WTC11 (cell line): ENCODE measurements at regions not wholly inside any gene's neighbourhood (a gene's known extent, or its start where the extent isn't known, plus 50 kb on each side); places are given as distances from the start of the nearest gene placed in this dataset.

Experiments
- ATAC-seq: fragments of 200-7000 bp; cut with Tn5 transposase; 2 replicates; pipeline ENCODE4 v1.10.0; 2021; ENCODE audit warnings: mild to moderate bottlenecking, moderate library complexity
- CTCF ChIA-PET: fragments of 300-600 bp; sonication (Branson Sonifier 250); formaldehyde crosslinking; loops from one replicate; lab custom pipeline; 2021; ENCODE audit warnings: antibody characterized with exemption; lab: Charles Lee
- POLR2A ChIA-PET: fragments of 350-600 bp; sonication (Branson Sonifier 250); formaldehyde crosslinking; loops from one replicate; lab custom pipeline; 2021; ENCODE audit warnings: antibody characterized with exemption; lab: Charles Lee
- DNase-seq: peaks from one replicate; pipeline ENCODE4 v3.0.0; 2021; ENCODE audit warnings: low spot score
- H3K27ac Mint-ChIP-seq: 2 replicates; pipeline ENCODE4 v1.8.0; 2021; ENCODE audit warnings: mixed read lengths
- H3K27me3 Mint-ChIP-seq: 2 replicates; pipeline ENCODE4 v1.8.0; 2021; ENCODE audit warnings: low read depth, mild to moderate bottlenecking, moderate library complexity, mixed read lengths
- H3K36me3 Mint-ChIP-seq: 2 replicates; pipeline ENCODE4 v1.8.0; 2021; ENCODE audit warnings: mixed read lengths
- H3K4me1 Mint-ChIP-seq: 2 replicates; pipeline ENCODE4 v1.8.0; 2022; ENCODE audit warnings: mixed read lengths
- H3K4me3 Mint-ChIP-seq: 2 replicates; pipeline ENCODE4 v1.8.0; 2021; ENCODE audit warnings: mild to moderate bottlenecking, moderate library complexity, mixed read lengths
- H3K9me3 Mint-ChIP-seq: 2 replicates; pipeline ENCODE4 v1.8.0; 2021; ENCODE audit warnings: mixed read lengths
- CREB1 ChIP-seq: sonication (generic); formaldehyde crosslinking; IDR thresholded peaks from 2 replicates; pipeline ENCODE4 v1.8.0; 2023; ENCODE audit warnings: mild to moderate bottlenecking, missing genetic modification reagents
- ELF4 ChIP-seq: sonication (generic); formaldehyde crosslinking; IDR thresholded peaks from 2 replicates; pipeline ENCODE4 v1.8.1; 2022; ENCODE audit warnings: low read depth, mild to moderate bottlenecking, moderate library complexity, missing genetic modification reagents
- JUN ChIP-seq: sonication (generic); formaldehyde crosslinking; IDR thresholded peaks from 2 replicates; pipeline ENCODE4 v1.8.0; 2023; ENCODE audit warnings: mild to moderate bottlenecking, missing genetic modification reagents
- KAT7 ChIP-seq: sonication (generic); formaldehyde crosslinking; IDR thresholded peaks from 2 replicates; pipeline ENCODE4 v1.8.1; 2023; ENCODE audit warnings: missing genetic modification reagents, mild to moderate bottlenecking, borderline replicate concordance
- NFYB ChIP-seq: sonication (generic); formaldehyde crosslinking; conservative IDR thresholded peaks from 2 replicates; pipeline ENCODE4 v1.8.0; 2022; ENCODE audit warnings: low read depth, missing genetic modification reagents
- PRRX2 ChIP-seq: fragments of 250-450 bp; sonication (Bioruptor Pico); IDR thresholded peaks from 2 replicates; pipeline ENCODE4 v1.8.0; 2021; ENCODE audit warnings: mild to moderate bottlenecking
- RELA ChIP-seq: sonication (generic); formaldehyde crosslinking; IDR thresholded peaks from 2 replicates; pipeline ENCODE4 v1.8.1; 2022; ENCODE audit warnings: missing genetic modification reagents, mild to moderate bottlenecking, borderline replicate concordance
- RORB ChIP-seq: fragments of 250-450 bp; sonication (Bioruptor Pico); IDR thresholded peaks from 2 replicates; pipeline ENCODE4 v1.9.0; 2021; ENCODE audit warnings: mild to moderate bottlenecking
- SP1 ChIP-seq: sonication (generic); formaldehyde crosslinking; conservative IDR thresholded peaks from 2 replicates; pipeline ENCODE4 v1.8.1; 2022; ENCODE audit warnings: missing genetic modification reagents
- TEAD4 ChIP-seq: sonication (generic); formaldehyde crosslinking; IDR thresholded peaks from 2 replicates; pipeline ENCODE4 v1.8.0; 2022; ENCODE audit warnings: mild to moderate bottlenecking, missing genetic modification reagents
- ZNF317 ChIP-seq: sonication (generic); formaldehyde crosslinking; IDR thresholded peaks from 2 replicates; pipeline ENCODE4 v1.8.1; 2023; ENCODE audit warnings: low read depth, mild to moderate bottlenecking, moderate library complexity, missing genetic modification reagents, borderline replicate concordance
- ZNF396 ChIP-seq: fragments of 250-450 bp; sonication (Bioruptor Pico); IDR thresholded peaks from 2 replicates; pipeline ENCODE4 v1.8.0; 2021; ENCODE audit warnings: mild to moderate bottlenecking, moderate library complexity, borderline replicate concordance
- TF ChIP-seq, protein P1 (sequence below): sonication (generic); formaldehyde crosslinking; IDR thresholded peaks from 2 replicates; pipeline ENCODE4 v1.8.1; 2023; ENCODE audit warnings: mild to moderate bottlenecking, missing genetic modification reagents, moderate library complexity
- TF ChIP-seq, protein P2 (sequence below): sonication (generic); formaldehyde crosslinking; IDR thresholded peaks from 2 replicates; pipeline ENCODE4 v1.8.0; 2022; ENCODE audit warnings: missing genetic modification reagents
- TF ChIP-seq, protein P3 (sequence below): sonication (generic); formaldehyde crosslinking; IDR thresholded peaks from 2 replicates; pipeline ENCODE4 v1.8.1; 2022; ENCODE audit warnings: mild to moderate bottlenecking, moderate library complexity, missing genetic modification reagents
- TF ChIP-seq, protein P4 (sequence below): fragments of 250-450 bp; sonication (Bioruptor Pico); IDR thresholded peaks from 2 replicates; pipeline ENCODE4 v1.9.0; 2021; ENCODE audit warnings: mild to moderate bottlenecking, borderline replicate concordance
- TF ChIP-seq, protein P5 (sequence below): fragments of 250-450 bp; sonication (Bioruptor Pico); IDR thresholded peaks from 2 replicates; pipeline ENCODE4 v1.8.0; 2021; ENCODE audit warnings: mild to moderate bottlenecking
- TF ChIP-seq, protein P6 (sequence below): sonication (generic); formaldehyde crosslinking; IDR thresholded peaks from 2 replicates; pipeline ENCODE4 v1.8.1; 2023; ENCODE audit warnings: mild to moderate bottlenecking, missing genetic modification reagents, moderate library complexity
- TF ChIP-seq, protein P7 (sequence below): sonication (generic); formaldehyde crosslinking; IDR thresholded peaks from 2 replicates; pipeline ENCODE4 v1.8.1; 2023; ENCODE audit warnings: mild to moderate bottlenecking, missing genetic modification reagents

DNA sequence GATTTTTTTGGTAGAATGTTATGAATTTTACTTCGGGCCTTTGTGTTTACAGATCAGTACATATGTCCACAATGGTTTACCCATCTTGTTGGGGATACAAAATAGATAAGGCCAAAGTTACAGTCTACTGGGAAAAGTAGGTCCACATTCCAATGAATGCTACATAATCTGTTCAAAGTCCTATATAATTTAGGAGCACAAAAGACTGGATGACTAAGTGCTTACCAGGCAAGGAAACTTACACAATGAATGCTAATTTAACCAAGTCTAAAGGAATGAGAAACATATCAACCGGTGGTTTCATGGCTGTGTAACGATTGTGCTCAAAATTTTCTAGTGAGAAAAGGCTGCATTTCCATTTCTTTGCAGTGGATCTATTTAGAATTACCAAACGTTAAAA, 97.4 kb upstream of the TRPM3 start (continued):
- TF ChIP-seq JUN (CRISPR knock-in tag) (no peak), KAT7 (CRISPR knock-in tag) (no peak), ZNF396 (CRISPR knock-in tag) (no peak), ELF4 (no peak)
- TF ChIP-seq, protein P1, sequence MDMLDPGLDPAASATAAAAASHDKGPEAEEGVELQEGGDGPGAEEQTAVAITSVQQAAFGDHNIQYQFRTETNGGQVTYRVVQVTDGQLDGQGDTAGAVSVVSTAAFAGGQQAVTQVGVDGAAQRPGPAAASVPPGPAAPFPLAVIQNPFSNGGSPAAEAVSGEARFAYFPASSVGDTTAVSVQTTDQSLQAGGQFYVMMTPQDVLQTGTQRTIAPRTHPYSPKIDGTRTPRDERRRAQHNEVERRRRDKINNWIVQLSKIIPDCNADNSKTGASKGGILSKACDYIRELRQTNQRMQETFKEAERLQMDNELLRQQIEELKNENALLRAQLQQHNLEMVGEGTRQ (CRISPR knock-in tag), result no peak

DNA sequence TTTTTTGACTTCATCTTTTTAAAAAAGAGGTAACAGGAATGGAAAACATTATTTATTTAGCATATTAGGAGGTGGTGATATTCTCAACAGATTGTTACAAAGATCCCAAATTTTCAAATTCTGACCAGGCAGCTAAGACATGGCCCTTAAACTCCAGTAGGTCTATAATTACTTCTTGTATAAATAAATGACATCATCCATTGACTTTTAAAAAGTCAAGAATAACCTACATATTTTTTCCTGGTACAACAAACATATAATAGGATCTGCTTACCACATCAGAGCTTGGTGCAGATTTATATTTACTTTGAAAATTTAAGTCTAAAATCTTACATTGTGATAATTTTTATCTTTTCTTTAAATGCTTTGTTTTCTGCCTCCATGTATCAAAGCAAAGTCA, 92.2 kb upstream of the TRPM3 start:
- POLR2A ChIA-PET, result no interaction called here
- Mint-ChIP-seq H3K27me3 (no peaks in the 10 kb centered on the region; the same call in 1 of the 2 replicates), H3K4me3 (no peak overlapping the region), H3K9me3 (peaks cover 24% of the 10 kb centered on the region), H3K27ac (no peak overlapping the region), H3K4me1 (peaks cover 29% of the 10 kb centered on the region), H3K36me3 (peaks cover 16% of the 10 kb centered on the region)
- TF ChIP-seq, protein P2, sequence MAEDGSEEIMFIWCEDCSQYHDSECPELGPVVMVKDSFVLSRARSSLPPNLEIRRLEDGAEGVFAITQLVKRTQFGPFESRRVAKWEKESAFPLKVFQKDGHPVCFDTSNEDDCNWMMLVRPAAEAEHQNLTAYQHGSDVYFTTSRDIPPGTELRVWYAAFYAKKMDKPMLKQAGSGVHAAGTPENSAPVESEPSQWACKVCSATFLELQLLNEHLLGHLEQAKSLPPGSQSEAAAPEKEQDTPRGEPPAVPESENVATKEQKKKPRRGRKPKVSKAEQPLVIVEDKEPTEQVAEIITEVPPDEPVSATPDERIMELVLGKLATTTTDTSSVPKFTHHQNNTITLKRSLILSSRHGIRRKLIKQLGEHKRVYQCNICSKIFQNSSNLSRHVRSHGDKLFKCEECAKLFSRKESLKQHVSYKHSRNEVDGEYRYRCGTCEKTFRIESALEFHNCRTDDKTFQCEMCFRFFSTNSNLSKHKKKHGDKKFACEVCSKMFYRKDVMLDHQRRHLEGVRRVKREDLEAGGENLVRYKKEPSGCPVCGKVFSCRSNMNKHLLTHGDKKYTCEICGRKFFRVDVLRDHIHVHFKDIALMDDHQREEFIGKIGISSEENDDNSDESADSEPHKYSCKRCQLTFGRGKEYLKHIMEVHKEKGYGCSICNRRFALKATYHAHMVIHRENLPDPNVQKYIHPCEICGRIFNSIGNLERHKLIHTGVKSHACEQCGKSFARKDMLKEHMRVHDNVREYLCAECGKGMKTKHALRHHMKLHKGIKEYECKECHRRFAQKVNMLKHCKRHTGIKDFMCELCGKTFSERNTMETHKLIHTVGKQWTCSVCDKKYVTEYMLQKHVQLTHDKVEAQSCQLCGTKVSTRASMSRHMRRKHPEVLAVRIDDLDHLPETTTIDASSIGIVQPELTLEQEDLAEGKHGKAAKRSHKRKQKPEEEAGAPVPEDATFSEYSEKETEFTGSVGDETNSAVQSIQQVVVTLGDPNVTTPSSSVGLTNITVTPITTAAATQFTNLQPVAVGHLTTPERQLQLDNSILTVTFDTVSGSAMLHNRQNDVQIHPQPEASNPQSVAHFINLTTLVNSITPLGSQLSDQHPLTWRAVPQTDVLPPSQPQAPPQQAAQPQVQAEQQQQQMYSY (CRISPR knock-in tag), result no peak
- TF ChIP-seq RELA (CRISPR knock-in tag), result no peak
- TF ChIP-seq ELF4, result no peak
- TF ChIP-seq RORB (CRISPR knock-in tag), result no peak
- TF ChIP-seq, protein P1 (CRISPR knock-in tag), result no peak
- TF ChIP-seq, protein P3, sequence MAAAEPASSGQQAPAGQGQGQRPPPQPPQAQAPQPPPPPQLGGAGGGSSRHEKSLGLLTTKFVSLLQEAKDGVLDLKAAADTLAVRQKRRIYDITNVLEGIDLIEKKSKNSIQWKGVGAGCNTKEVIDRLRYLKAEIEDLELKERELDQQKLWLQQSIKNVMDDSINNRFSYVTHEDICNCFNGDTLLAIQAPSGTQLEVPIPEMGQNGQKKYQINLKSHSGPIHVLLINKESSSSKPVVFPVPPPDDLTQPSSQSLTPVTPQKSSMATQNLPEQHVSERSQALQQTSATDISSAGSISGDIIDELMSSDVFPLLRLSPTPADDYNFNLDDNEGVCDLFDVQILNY (CRISPR knock-in tag), result no peak
- no peak for TF ChIP-seq ZNF317
- no peak for ATAC-seq
- DNase-seq, result no peak
- CTCF ChIA-PET, result no interaction called here

DNA sequence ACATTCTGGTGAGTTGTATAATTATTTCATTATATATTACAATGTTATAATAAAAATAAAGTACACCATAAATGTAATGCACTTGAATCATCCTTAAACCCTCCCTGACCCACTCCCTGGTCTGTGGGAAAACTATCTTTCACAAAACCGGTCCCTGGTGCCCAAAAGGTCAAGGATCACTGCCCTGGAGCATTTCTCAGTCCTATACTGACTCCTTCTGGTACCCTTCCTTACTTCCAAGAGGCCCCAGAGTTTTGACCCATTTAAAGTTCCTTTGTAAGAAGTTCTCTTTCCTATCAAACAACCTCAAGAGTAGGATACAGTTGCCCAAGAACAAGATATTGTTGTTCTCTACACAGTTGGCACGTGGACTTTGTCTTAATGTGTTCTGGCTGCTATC, 88.9 kb upstream of the TRPM3 start:
- no peaks in the 10 kb centered on the region; the same call in 1 of the 2 replicates for H3K27me3 Mint-ChIP-seq
- TF ChIP-seq PRRX2 (no peak), NFYB (no peak), CREB1 (CRISPR knock-in tag) (no peak), SP1 (CRISPR knock-in tag) (no peak), TEAD4 (no peak)
- TF ChIP-seq, protein P4, sequence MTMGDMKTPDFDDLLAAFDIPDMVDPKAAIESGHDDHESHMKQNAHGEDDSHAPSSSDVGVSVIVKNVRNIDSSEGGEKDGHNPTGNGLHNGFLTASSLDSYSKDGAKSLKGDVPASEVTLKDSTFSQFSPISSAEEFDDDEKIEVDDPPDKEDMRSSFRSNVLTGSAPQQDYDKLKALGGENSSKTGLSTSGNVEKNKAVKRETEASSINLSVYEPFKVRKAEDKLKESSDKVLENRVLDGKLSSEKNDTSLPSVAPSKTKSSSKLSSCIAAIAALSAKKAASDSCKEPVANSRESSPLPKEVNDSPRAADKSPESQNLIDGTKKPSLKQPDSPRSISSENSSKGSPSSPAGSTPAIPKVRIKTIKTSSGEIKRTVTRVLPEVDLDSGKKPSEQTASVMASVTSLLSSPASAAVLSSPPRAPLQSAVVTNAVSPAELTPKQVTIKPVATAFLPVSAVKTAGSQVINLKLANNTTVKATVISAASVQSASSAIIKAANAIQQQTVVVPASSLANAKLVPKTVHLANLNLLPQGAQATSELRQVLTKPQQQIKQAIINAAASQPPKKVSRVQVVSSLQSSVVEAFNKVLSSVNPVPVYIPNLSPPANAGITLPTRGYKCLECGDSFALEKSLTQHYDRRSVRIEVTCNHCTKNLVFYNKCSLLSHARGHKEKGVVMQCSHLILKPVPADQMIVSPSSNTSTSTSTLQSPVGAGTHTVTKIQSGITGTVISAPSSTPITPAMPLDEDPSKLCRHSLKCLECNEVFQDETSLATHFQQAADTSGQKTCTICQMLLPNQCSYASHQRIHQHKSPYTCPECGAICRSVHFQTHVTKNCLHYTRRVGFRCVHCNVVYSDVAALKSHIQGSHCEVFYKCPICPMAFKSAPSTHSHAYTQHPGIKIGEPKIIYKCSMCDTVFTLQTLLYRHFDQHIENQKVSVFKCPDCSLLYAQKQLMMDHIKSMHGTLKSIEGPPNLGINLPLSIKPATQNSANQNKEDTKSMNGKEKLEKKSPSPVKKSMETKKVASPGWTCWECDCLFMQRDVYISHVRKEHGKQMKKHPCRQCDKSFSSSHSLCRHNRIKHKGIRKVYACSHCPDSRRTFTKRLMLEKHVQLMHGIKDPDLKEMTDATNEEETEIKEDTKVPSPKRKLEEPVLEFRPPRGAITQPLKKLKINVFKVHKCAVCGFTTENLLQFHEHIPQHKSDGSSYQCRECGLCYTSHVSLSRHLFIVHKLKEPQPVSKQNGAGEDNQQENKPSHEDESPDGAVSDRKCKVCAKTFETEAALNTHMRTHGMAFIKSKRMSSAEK (CRISPR knock-in tag), result no peak
- TF ChIP-seq, protein P5, sequence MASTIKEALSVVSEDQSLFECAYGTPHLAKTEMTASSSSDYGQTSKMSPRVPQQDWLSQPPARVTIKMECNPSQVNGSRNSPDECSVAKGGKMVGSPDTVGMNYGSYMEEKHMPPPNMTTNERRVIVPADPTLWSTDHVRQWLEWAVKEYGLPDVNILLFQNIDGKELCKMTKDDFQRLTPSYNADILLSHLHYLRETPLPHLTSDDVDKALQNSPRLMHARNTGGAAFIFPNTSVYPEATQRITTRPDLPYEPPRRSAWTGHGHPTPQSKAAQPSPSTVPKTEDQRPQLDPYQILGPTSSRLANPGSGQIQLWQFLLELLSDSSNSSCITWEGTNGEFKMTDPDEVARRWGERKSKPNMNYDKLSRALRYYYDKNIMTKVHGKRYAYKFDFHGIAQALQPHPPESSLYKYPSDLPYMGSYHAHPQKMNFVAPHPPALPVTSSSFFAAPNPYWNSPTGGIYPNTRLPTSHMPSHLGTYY (CRISPR knock-in tag), result no peak
- TF ChIP-seq, protein P6, sequence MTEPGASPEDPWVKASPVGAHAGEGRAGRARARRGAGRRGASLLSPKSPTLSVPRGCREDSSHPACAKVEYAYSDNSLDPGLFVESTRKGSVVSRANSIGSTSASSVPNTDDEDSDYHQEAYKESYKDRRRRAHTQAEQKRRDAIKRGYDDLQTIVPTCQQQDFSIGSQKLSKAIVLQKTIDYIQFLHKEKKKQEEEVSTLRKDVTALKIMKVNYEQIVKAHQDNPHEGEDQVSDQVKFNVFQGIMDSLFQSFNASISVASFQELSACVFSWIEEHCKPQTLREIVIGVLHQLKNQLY (CRISPR knock-in tag), result no peak
- TF ChIP-seq, protein P7, sequence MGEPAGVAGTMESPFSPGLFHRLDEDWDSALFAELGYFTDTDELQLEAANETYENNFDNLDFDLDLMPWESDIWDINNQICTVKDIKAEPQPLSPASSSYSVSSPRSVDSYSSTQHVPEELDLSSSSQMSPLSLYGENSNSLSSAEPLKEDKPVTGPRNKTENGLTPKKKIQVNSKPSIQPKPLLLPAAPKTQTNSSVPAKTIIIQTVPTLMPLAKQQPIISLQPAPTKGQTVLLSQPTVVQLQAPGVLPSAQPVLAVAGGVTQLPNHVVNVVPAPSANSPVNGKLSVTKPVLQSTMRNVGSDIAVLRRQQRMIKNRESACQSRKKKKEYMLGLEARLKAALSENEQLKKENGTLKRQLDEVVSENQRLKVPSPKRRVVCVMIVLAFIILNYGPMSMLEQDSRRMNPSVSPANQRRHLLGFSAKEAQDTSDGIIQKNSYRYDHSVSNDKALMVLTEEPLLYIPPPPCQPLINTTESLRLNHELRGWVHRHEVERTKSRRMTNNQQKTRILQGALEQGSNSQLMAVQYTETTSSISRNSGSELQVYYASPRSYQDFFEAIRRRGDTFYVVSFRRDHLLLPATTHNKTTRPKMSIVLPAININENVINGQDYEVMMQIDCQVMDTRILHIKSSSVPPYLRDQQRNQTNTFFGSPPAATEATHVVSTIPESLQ, result no peak

More for the DNA sequence above, 88.9 kb upstream of the TRPM3 start:
- ATAC-seq, result peak; percentile 80
- H3K27ac Mint-ChIP-seq, result no peak overlapping the region
- H3K36me3 Mint-ChIP-seq, result peaks cover 16% of the 10 kb centered on the region
- DNase-seq, result no peak
- H3K9me3 Mint-ChIP-seq, result peaks cover 24% of the 10 kb centered on the region
- peaks cover 17% of the 10 kb centered on the region for H3K4me1 Mint-ChIP-seq
- CTCF ChIA-PET, result interaction anchor here (1.3 to 3.5 kb wide), 3 partner anchors 14 to 570 kb away, joined by 5 to 15 read pairs (median 6); no protein-coding TSS in a partner anchor
- H3K4me3 Mint-ChIP-seq, result no peak overlapping the region
- POLR2A ChIA-PET, result no interaction called here
